GM19240 (cell line): ENCODE measurements at regions not wholly inside any gene's neighbourhood (a gene's known extent, or its start where the extent isn't known, plus 50 kb on each side); places are given as distances from the start of the nearest gene placed in this dataset.

Experiments used
- DNase-seq: peaks from one replicate; pipeline ENCODE4 v3.0.0; 2011; ENCODE audit warnings: low spot score; ENCODE audit not compliant: insufficient read length

DNA sequence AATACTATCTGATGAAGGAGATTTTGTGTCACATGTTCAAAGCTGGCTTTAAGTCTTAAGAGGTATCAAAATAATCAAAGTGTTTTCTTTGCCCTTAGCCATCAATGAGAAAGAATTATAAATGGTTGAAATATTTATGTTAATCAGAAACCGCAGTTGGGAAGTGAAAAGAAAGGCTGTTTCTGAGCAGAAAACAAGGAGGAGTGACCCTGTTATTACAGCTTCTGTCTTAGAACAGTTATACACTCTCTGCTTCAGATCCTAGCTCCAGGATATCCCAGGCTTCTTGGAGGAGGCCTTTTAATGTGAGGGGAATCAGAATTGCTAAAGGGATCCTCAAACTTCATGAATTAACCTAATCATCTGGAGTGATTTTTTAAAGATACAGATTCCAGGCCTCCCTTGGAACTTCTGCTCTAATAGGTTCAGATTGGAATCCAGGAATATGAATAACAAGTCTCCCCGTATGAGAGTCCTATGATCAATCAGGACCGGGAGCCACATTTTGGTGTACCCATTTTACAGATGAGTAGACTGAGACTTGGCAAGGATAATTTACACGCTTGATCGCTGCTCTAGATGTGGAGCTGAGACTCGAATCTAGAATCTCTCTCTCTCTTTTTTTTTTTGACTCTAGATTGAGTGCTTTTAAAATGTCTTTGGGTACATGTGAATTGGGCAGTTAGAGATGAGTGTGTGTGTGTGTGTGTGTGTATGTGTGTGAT lies 50.8 kb upstream of the JAG1 start:
- DNase-seq = no peak

DNA sequence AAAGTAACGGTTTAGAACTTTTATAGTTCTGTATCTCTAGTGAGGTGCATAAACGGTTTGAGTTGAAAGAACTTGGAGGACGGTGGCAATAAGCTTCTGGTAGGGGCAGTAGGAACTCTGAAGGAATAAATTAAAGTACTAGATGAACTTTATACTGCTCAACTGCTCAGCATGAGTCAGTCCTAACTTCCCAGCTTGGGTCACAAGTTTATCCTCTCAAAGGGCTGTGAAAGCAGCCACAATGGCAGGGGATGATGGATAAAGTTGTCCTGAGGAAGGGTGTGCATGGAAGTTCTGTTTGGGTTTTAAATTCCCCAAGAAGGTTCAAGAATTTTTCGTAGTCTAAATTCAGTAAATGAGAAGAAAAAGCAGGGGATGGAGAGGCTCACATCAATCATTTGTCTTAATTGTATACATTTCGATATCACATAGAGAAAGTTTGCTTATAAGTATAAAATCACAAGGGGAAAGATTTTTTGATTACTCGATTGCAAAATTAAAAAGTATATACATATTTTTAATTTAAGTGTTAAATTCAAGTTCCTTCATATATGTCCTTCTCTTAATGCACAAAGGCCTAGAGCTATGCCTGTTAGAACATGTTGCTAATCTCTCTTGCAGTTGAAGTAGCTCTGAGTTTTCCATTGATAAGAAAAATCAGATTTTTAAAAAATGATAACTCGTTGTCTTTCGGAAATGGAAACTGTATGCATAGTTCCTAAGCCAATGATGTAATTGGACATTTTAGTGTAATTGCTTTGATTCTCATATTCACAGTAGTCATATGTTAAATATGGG lies 55.3 kb upstream of the JAG1 start:
- no peak for DNase-seq

DNA sequence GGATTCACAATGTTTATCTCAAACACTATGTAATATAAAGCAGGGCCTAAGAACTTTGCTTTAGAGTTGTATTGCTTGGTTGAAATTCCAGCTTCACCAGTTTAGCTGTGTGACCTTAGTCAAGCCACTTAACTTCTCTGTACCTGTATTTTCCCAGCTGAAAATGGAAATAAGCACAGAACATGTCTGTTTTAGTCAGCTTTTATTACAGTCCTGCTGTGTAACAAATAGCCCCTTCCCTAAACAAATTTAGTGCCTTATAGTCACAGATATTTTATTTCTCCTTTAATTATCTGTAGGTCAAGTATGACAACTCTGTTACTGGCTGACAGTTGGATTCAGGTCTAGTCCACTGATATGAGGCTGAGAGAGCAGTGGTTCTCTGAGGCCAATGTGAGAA lies 56.0 kb upstream of the JAG1 start:
- no peak for DNase-seq

DNA sequence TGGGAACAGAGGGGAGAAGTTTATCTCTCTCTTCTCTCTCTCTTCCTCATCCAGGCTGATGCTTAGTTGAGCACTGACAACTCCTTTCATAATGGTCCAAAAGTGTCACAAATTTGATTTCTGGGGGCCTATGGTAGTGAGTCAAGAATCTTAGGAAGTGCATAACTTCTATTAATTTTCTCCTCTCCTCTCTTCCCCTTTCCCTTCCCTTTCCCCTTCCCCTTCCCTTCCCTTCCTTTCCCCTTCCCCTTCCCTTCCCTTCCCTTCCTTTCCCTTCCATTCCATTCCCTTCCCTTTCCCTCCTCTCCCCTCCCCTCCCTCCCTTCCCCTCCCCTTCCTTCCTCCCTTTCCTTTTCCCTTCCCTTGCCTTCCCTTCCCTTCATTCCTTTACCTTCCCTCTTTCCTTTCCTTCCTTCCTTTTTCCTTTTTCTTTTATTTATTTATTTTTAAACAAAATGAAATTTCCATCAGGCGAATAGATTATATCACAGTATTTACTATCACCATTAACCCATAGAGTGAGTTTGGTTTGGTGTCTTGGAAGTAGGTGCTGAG lies 56.9 kb upstream of the JAG1 start:
- no peak for DNase-seq

DNA sequence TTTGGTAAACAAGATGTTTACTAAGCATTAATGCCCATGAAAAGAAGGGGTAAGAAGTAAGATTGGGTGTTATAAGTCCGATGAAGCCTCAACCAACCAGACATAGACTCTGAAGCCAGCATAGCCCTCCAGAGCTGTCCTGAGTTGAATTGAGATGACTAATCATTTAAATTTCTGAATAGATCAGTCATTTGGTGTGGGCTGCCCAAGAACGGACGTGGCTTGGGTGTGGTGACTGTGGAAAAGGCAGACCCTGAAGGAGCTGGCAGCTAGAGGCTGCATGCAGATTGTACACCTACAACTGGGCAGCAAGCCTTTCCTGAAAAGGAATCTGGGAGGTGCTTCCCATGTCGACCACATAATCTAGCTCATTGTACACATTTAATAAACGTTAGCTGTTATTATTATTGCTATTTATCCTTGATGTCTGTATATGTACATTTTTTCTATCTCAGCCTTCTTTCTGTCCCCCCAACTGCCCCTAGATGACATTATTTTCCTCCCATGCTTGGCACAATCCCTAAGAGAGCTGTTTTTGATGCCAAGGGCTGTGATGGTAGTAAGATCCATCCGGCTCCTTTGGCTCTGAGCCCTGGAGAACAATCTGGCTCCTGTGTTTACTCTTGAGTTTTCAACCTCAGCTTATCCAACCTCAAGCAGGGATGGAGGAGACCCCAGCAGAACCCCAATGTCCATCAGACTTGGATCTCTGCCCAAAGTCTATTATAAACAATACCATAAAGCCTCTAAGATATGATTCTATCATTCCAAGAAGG lies 57.6 kb upstream of the JAG1 start:
- no peak for DNase-seq

DNA sequence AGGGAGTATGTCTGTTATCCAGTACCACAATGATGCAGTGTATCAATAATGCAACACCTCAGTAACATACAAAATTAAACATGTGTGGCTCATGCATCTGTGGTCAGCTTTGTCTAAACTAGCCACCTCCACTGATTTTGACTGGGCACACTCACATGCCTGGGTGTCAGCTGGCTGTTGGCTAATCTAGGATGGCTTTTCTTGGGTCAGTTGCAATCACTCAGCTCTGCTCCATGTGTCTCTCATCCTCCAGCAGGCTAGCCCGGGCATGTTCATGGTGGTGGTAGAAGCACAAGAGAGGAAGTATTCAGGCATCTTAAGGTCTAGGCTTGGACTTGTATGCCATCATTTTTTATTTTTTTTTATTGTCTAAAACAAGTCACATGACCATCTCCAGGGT lies 59.3 kb upstream of the JAG1 start:
- DNase-seq = no peak

DNA sequence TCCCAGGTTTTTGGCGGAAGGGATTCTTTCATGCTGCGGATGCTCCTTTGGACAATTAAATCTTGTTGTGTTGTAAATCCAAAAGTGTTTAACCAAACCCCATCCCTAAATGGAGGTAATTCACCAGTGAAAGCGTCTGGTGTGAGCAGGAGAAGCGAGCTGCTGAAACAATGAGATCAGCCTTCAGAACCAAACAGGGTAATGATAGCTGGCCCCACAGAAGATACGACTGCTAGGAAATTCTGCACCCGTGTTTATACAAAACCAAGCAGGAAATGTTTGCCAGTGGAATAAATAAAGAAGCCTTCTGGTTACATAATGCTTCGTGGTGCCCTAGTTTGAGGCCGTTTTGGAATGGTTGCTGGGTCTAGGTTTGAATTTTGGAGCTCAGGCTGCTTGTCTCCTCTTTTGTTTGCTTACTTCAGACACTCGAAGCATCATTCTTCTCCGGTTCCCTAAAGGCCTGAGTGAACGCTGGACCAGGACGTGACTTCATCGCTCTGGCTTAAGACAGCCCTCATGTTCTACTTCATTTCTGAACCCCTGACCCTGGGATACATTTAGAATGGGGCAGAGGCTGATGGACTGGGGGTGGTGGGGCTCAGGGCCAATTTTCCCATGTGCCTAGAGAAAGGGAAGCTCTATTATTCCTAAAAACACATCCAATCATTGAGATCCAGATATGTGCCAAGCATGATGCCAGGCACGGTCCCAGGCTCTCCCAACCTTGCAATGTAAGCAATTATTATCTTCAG lies 61.6 kb upstream of the JAG1 start:
- DNase-seq = no peak

DNA sequence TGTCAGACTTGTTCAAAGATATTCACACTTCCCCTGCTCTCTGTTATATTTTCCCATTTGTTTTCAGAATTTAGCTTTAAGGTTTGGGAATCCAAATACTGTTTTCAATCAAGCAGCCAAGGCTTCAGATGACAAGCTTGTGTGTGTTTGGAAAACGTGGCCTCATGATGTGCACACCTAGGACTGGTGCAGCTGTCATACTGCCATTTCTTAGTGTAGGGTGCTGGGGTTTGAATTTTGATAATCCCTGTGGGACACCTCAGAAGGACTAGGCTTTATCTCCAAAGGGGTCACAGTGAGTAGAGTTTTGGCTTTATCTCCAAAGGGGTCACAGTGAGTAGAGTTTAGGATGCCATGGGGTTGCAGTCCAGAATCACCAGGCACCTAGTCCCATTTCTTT lies 65.3 kb upstream of the JAG1 start:
- no peak for DNase-seq

DNA sequence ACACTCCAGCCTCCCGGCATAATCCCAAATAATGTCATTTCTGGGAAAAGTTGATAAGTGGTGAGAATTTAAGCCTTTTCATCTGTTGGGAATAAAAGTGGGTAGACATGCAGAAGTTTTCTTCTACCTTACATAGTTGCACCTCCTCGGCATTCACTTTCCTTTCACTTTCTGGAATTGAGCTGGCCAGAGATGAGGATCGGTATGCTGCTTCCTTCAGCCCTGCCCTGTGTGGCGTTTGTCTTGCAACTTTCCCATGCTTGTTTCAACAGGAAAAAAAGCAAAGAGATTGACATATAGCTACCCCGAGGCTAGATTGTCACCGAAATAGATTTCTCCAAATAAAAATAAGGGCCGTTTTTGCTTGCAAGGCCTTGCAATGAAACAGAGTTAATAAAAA lies 65.8 kb upstream of the JAG1 start:
- DNase-seq = no peak

DNA sequence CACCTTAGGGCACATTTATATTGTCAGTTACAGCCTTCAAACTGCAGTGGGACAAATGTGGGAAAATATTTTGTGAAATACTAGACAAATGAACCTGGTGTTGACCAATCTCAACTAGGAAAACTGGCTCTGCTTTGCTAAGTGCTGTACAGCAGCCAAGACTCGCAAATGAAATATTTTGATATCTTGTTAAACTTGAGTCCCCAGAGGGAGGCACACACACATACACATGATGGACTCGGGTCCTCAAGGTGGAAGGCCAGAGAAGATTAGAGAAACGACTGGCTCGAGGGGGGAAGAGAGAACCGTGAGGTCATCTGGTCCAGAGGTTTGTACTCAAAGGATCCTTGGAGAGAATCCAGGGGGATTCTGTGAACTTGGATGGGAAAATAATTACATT lies 67.3 kb upstream of the JAG1 start:
- DNase-seq = no peak

DNA sequence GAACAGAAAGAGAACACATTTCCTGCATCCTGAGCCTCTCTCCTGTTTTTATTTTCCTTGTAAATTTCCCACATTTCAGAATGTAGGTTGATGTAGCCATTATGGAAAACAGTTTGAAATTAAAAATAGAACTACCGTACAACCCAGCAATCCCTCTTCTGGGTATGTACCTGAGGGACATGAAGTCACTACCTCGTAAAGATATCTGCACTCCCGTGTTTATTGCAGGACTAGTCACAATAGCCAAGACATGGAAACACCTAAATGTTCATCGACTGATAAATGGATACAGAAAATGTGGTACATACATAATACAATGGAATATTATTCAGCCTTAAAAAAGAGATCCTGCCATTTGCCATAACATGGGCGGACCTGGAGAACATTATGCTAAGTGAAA lies 72.0 kb upstream of the JAG1 start:
- no peak for DNase-seq

DNA sequence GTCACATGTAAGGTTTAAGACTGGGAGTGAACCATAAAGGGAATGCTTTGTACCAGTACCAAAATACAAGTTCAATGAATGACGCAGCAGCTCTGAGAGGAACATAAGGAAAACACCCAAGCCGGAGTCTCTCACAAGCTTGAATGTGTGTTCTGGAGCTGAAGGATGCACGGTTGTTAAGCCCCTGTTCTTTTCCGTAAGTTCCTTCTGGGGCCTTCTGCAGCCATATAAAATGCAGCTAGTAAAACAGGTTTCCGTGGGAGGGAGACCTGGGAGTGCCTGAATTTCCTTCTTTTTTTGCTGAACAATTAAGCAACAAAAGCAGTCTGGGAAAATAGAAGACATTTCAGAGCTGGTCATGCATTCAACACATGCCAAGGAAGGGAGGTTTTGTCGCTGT lies 73.2 kb upstream of the JAG1 start:
- DNase-seq = no peak

DNA sequence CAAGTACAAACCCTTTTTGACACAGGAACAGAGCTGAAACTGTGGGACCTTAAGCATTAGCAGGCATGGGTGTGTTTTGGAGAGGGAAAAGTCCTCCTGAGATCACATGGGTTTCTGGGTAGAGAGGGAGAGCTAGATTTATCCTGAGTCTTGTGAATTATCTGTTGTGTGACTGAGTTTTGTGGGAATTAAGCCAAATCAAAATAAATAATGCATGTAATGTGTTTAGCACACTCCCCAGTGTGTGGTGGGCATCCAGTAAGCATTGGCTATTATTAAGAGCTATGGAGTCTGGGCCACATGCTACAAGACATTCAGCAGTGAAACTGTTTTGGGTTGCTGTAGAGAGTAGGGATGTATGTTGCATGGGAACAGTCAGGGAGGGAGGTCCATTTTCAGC lies 75.3 kb upstream of the JAG1 start:
- DNase-seq = no peak

DNA sequence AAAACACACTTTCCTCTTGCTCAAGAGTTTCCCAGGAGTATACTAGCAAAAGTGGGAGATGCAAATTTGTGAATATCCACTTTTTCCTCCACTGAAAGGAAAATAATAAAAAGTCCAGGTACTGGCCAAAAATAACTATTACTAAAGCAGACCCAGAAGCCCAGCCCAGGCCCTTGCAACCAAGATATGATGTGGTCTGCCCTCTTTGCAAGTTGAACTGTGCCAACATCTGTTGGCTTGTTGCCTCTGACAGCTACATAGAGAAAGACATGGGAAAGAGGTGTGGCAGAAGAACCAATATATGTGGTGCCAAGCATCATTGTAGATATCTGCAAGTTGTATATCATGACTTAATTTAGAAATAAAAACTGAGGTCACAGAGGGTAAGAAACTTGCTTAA lies 78.4 kb upstream of the JAG1 start:
- DNase-seq = no peak

DNA sequence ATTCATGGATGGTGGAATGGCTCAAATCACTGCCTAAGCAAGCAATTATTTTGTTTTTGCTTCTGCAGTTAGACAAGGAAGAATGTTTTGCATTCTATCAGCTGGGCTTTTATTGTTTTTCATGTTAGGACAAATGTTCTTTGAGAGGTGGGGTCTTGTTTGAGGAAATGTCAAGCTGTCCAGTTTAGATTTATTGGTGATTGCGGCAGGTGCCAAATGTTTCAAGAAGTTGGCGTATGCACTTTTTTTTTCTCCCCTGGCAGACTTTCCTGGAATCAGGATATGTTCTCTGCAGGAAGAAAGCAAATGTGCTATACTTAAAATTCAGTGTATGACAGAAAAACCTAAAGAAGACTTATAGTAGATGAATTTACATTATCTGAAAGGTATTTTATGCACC lies 81.0 kb upstream of the JAG1 start:
- no peak for DNase-seq

DNA sequence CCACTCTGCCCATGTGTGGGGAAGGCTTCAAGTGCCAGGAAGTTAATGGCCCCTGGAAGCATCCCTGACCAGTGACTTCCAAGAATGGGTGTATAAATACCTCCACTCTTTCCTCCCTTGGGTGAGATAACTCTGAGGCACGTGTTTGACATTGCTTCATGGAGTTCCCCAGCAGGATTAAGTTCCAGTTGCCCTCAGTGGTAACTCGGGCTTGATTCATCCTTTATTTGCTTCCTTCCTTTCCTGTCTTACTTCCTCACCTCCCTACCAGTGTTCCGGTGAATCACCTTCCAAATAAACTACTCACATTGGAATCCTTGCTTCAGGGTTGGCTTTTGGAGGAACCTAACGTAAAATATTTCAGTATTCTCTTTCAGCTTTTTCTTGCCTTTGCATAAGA lies 84.6 kb upstream of the JAG1 start:
- DNase-seq = no peak

DNA sequence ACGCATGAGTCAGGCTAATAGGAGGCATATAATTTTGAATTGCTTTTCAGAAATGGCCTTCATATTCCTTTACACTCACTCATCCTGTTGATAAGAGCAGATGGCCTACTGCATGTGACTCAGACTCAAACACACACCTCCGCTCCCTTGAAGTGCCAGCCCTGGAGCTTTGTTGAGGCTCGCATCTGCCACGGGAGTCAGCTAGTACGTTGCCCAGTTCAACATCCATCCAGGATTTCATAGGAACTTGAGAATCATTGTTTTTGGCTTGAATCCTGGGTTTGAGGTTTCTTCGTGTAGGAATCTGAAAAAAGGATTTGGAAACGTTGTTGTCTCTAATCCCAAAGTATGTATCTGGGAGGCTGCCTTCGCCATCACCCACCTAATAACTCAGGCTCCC lies 87.4 kb upstream of the JAG1 start:
- DNase-seq = no peak

DNA sequence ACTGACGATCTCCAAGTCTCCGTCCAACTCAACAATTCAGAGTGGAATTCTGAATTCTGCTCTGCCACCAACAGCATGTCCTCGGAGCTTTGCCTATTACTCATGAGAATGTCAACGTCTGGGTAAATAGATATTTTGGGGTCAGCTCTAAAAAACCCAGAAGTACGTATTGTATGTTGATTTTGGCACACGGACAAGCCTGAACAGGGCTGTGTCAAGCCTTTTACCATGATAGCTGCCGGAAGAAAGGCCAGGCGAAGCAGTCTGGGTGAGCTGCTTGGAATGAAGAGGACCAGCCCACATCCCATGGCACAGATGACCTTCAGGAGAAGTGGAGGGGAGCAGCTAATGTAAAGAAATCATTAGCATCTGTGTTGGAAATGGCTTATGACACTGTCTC lies 88.0 kb upstream of the JAG1 start:
- no peak for DNase-seq

DNA sequence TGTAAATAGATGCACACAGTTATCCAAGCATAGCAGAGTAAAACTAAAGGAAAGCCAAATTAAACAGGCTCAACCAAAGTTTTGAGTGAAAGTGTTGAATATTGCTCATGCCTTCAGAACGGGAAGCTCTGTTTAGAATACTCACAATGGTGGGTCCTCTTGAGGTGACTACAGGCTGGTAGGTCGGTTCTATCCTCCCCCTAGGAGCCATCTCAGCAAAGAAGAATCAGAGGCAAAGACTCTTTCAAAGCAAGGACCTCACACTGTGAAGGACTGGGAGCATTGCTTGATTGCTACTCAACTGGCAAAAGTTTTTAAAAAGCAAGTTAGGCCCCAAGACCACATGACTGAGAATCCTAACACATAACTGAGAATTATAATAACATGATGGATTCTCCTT lies 88.4 kb upstream of the JAG1 start:
- DNase-seq = no peak

DNA sequence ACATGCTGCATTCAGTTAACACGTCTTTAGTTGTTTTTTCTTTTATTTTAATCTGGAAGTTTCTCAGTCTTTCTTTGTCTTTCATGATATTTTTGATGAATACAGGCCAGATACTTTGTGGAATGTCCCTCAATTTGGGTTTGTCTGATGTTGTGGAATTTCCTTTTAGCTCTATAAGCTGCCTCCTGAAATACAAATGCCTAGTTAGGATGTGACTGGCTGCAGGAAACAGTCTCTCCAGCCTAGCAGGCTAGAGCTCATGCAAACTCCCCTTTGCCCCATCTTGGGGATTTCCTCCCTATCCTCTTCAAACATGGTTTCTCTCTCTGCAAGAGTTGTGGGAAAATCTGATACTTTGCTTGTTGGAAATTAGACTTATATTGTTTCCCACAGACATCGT lies 89.3 kb upstream of the JAG1 start:
- DNase-seq = no peak

DNA sequence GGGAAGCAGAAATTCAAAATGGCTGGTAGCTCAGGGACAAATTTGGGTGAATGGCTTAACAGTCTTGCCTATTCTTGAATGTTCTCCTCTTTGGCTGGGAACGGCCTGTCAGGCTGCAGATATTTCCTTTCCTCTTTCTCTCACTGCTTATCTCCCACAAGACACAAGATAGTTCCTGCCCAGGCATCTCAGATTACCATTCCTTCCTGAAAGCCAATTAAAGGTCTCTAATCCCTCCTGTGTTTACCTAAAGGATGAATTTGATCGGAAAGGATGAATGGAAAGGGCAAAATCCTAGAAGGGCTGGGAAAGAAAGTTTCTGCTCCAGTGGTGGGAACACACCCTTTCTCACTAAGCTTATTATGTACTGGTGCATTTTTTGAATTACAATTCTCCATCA lies 95.9 kb upstream of the JAG1 start:
- no peak for DNase-seq
